Gastroesophageal sphincter (tissue), 3 donors: ENCODE measurements at regions not wholly inside any gene's neighbourhood (a gene's known extent, or its start where the extent isn't known, plus 50 kb on each side); places are given as distances from the start of the nearest gene placed in this dataset.

Source experiments
- CTCF ChIP-seq, 4 experiments: fragments of 200-600 bp in 2 of 4; fragments of 450-650 bp in 2 of 4; sonication (generic) in 1 of 4; IDR thresholded peaks; one replicate each; pipeline ENCODE4 v1.5.1; 2017 to 2019; ENCODE audit warnings: antibody characterized with exemption in 4 of 4, mild to moderate bottlenecking in 2 of 4, moderate library complexity in 2 of 4
- POLR2A ChIP-seq, 2 donors: fragments of 450-650 bp; IDR thresholded peaks; one replicate each; pipeline ENCODE4 v1.6.1; 2017; ENCODE audit warnings: antibody characterized with exemption in 2 of 2, mild to moderate bottlenecking in 2 of 2, moderate library complexity in 1 of 2
- POLR2AphosphoS5 ChIP-seq: sonication (generic); formaldehyde crosslinking; IDR thresholded peaks from one replicate; pipeline ENCODE4 v1.6.1; 2017; ENCODE audit warnings: antibody characterized with exemption

- no peak for TF ChIP-seq CTCF (IDR thresholded peaks at IDR 0.05)
- no peak for TF ChIP-seq POLR2A (IDR thresholded peaks at IDR 0.05)
- no peak for TF ChIP-seq POLR2AphosphoS5
Observed at GRCh38 chr1:104072915-104073371, 323.2 kb downstream of the AMY1C start.
